ENCODE measurements at regions not wholly inside any gene's neighbourhood (a gene's known extent, or its start where the extent isn't known, plus 50 kb on each side); places are given as distances from the start of the nearest gene placed in this dataset.
"Not testable (repeated sequence)": the region's sequence is repeated elsewhere in the genome, so short reads cannot be mapped to it uniquely, and the experiment has no call there.

- TF ChIP-seq CTCF (IDR thresholded peaks at IDR 0.05; ENCODE audit: borderline replicate concordance, extremely low read depth, insufficient read depth): no peak
- FAIRE-seq: no peak
Observed at GRCh38 chr1:102687383-102687782, 420.9 kb downstream of the COL11A1 start.

GRCh38 chr1:102661481-102661880 lies 446.8 kb downstream of the COL11A1 start:
- intact Hi-C loops (cut with DNase I): no loop called here
- Histone ChIP-seq H3K4me1 (ENCODE audit: control insufficient read depth in 2 of 3, insufficient read depth in 2 of 3, low read depth in 1 of 3, low read length in 3 of 3) (no peaks in the 10 kb centered on the region), H3K9ac (ENCODE audit: low read length in 3 of 3) (no peak overlapping the region), H3K27me3 (ENCODE audit: control insufficient read depth, insufficient read depth, low read length) (no peaks in the 10 kb centered on the region), H3K4me3 (ENCODE audit: low read length in 3 of 3) (no peak overlapping the region), H3K36me3 (ENCODE audit: control insufficient read depth in 2 of 3, insufficient read depth in 3 of 3, low read length in 3 of 3) (no peaks in the 10 kb centered on the region), H3K27ac (ENCODE audit: low read depth in 2 of 2, low read length in 2 of 2) (no peak overlapping the region), H3K9me3 (ENCODE audit: control insufficient read depth in 2 of 3, insufficient read depth in 1 of 3, low read length in 3 of 3) (no peaks in the 10 kb centered on the region)
- FAIRE-seq: no peak
- no peak for DNase-seq
- TF ChIP-seq CTCF (IDR thresholded peaks at IDR 0.05; ENCODE audit: borderline replicate concordance, extremely low read depth, insufficient read depth): no peak

More at GRCh38 chr1:102687383-102687782, 420.9 kb downstream of the COL11A1 start:
- no peaks in the 10 kb centered on the region for H3K4me1 ChIP-seq (ENCODE audit: control insufficient read depth in 2 of 3, insufficient read depth in 2 of 3, low read depth in 1 of 3, low read length in 3 of 3)
- H3K36me3 ChIP-seq (ENCODE audit: control insufficient read depth in 2 of 3, insufficient read depth in 3 of 3, low read length in 3 of 3): no peaks in the 10 kb centered on the region
- no peaks in the 10 kb centered on the region for H3K27me3 ChIP-seq (ENCODE audit: control insufficient read depth, insufficient read depth, low read length)
- no peak overlapping the region for H3K4me3 ChIP-seq (ENCODE audit: low read length in 3 of 3)
- H3K27ac ChIP-seq (ENCODE audit: low read depth in 2 of 2, low read length in 2 of 2): no peak overlapping the region
- intact Hi-C loops (cut with DNase I): no loop called here
- H3K9ac ChIP-seq (ENCODE audit: low read length in 3 of 3): no peak overlapping the region
- no peak for DNase-seq
- H3K9me3 ChIP-seq (ENCODE audit: control insufficient read depth in 2 of 3, insufficient read depth in 1 of 3, low read length in 3 of 3): no peaks in the 10 kb centered on the region

GRCh38 chr1:102659876-102660483 lies 448.3 kb downstream of the COL11A1 start:
- H3K36me3 ChIP-seq (ENCODE audit: control insufficient read depth in 2 of 3, insufficient read depth in 3 of 3, low read length in 3 of 3); H3K27ac ChIP-seq (ENCODE audit: low read depth in 2 of 2, low read length in 2 of 2); H3K9me3 ChIP-seq (ENCODE audit: control insufficient read depth in 2 of 3, insufficient read depth in 1 of 3, low read length in 3 of 3); H3K4me3 ChIP-seq (ENCODE audit: low read length in 3 of 3); FAIRE-seq; H3K4me1 ChIP-seq (ENCODE audit: control insufficient read depth in 2 of 3, insufficient read depth in 2 of 3, low read depth in 1 of 3, low read length in 3 of 3); H3K9ac ChIP-seq (ENCODE audit: low read length in 3 of 3); intact Hi-C loops (cut with DNase I); H3K27me3 ChIP-seq (ENCODE audit: control insufficient read depth, insufficient read depth, low read length); DNase-seq: not testable (repeated sequence)

- DNase-seq (no peak), FAIRE-seq (no peak)
- Histone ChIP-seq H3K4me3 (ENCODE audit: low read length in 3 of 3) (no peak overlapping the region), H3K27me3 (ENCODE audit: control insufficient read depth, insufficient read depth, low read length) (no peaks in the 10 kb centered on the region), H3K9ac (ENCODE audit: low read length in 3 of 3) (no peak overlapping the region), H3K27ac (ENCODE audit: low read depth in 2 of 2, low read length in 2 of 2) (no peak overlapping the region), H3K9me3 (ENCODE audit: control insufficient read depth in 2 of 3, insufficient read depth in 1 of 3, low read length in 3 of 3) (no peaks in the 10 kb centered on the region), H3K36me3 (ENCODE audit: control insufficient read depth in 2 of 3, insufficient read depth in 3 of 3, low read length in 3 of 3) (no peaks in the 10 kb centered on the region), H3K4me1 (ENCODE audit: control insufficient read depth in 2 of 3, insufficient read depth in 2 of 3, low read depth in 1 of 3, low read length in 3 of 3) (no peaks in the 10 kb centered on the region)
- intact Hi-C loops (cut with DNase I): no loop called here
- TF ChIP-seq CTCF (IDR thresholded peaks at IDR 0.05; ENCODE audit: borderline replicate concordance, extremely low read depth, insufficient read depth): no peak
Observed at GRCh38 chr1:102655034-102655433, 453.3 kb downstream of the COL11A1 start.
